ENCODE measurements at regions not wholly inside any gene's neighbourhood (a gene's known extent, or its start where the extent isn't known, plus 50 kb on each side); places are given as distances from the start of the nearest gene placed in this dataset.

DNA sequence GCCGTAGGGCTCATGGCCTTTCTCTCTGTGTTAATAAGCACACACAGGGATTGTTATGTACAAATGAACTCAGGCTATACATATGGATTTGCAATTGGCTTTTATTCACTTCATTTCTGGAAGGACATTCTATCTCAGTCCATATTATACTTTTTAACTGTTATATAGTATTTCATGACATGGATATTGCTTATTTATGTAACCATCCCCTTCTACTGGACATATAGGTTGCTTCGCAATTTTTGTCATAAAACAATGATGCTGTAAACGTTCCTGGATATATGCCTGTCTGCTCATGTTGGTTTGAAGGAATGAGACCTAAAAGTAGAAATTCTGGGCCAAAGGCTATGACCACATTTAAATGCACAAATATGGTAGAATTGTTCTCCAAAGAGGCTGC is 158.1 kb downstream of the BCOR start:
- TF ChIP-seq, protein P1, sequence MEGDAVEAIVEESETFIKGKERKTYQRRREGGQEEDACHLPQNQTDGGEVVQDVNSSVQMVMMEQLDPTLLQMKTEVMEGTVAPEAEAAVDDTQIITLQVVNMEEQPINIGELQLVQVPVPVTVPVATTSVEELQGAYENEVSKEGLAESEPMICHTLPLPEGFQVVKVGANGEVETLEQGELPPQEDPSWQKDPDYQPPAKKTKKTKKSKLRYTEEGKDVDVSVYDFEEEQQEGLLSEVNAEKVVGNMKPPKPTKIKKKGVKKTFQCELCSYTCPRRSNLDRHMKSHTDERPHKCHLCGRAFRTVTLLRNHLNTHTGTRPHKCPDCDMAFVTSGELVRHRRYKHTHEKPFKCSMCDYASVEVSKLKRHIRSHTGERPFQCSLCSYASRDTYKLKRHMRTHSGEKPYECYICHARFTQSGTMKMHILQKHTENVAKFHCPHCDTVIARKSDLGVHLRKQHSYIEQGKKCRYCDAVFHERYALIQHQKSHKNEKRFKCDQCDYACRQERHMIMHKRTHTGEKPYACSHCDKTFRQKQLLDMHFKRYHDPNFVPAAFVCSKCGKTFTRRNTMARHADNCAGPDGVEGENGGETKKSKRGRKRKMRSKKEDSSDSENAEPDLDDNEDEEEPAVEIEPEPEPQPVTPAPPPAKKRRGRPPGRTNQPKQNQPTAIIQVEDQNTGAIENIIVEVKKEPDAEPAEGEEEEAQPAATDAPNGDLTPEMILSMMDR (IDR thresholded peaks at IDR 0.05; ENCODE audit: poor library complexity, severe bottlenecking), result no peak
- TF ChIP-seq, protein P2, sequence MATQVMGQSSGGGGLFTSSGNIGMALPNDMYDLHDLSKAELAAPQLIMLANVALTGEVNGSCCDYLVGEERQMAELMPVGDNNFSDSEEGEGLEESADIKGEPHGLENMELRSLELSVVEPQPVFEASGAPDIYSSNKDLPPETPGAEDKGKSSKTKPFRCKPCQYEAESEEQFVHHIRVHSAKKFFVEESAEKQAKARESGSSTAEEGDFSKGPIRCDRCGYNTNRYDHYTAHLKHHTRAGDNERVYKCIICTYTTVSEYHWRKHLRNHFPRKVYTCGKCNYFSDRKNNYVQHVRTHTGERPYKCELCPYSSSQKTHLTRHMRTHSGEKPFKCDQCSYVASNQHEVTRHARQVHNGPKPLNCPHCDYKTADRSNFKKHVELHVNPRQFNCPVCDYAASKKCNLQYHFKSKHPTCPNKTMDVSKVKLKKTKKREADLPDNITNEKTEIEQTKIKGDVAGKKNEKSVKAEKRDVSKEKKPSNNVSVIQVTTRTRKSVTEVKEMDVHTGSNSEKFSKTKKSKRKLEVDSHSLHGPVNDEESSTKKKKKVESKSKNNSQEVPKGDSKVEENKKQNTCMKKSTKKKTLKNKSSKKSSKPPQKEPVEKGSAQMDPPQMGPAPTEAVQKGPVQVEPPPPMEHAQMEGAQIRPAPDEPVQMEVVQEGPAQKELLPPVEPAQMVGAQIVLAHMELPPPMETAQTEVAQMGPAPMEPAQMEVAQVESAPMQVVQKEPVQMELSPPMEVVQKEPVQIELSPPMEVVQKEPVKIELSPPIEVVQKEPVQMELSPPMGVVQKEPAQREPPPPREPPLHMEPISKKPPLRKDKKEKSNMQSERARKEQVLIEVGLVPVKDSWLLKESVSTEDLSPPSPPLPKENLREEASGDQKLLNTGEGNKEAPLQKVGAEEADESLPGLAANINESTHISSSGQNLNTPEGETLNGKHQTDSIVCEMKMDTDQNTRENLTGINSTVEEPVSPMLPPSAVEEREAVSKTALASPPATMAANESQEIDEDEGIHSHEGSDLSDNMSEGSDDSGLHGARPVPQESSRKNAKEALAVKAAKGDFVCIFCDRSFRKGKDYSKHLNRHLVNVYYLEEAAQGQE (IDR thresholded peaks at IDR 0.05; ENCODE audit: borderline replicate concordance), result no peak
- no peak for TF ChIP-seq EZH2 (IDR thresholded peaks at IDR 0.05; ENCODE audit: borderline replicate concordance, insufficient read depth, low read length, poor library complexity, severe bottlenecking)
